Neuron (in vitro differentiated cells): ENCODE measurements at regions not wholly inside any gene's neighbourhood (a gene's known extent, or its start where the extent isn't known, plus 50 kb on each side); places are given as distances from the start of the nearest gene placed in this dataset.

ENCODE experiments used
- H2AFZ ChIP-seq: one replicate; pipeline ENCODE4 v1.6.1; 2013; ENCODE audit warnings: low read depth, mild to moderate bottlenecking, inconsistent platforms, low read length, moderate library complexity
- H3K27me3 ChIP-seq: one replicate; pipeline ENCODE4 v1.6.1; 2013; ENCODE audit warnings: low read length; ENCODE audit not compliant: insufficient read depth
- H3K36me3 ChIP-seq: one replicate; pipeline ENCODE4 v1.6.1; 2013; ENCODE audit warnings: low read length; ENCODE audit not compliant: insufficient read depth
- H3K4me1 ChIP-seq: one replicate; pipeline ENCODE4 v1.6.1; 2013; ENCODE audit warnings: low read length; ENCODE audit not compliant: insufficient read depth
- H3K4me3 ChIP-seq: 2 replicates; pipeline ENCODE4 v1.5.1; 2013; ENCODE audit warnings: mild to moderate bottlenecking, low read length, moderate library complexity
- H3K9me3 ChIP-seq: one replicate; pipeline ENCODE4 v1.6.1; 2013; ENCODE audit warnings: low read length

GRCh38 chr3:64308931-64309330 lies 83.7 kb upstream of the PRICKLE2 start:
- Histone ChIP-seq H3K36me3 (no peaks in the 10 kb centered on the region), H3K9me3 (no peaks in the 10 kb centered on the region), H2AFZ (no peak overlapping the region), H3K4me1 (peaks cover 11% of the 10 kb centered on the region), H3K4me3 (no peak overlapping the region), H3K27me3 (no peaks in the 10 kb centered on the region)

GRCh38 chr3:64306745-64307144 lies 81.5 kb upstream of the PRICKLE2 start:
- Histone ChIP-seq H2AFZ (no peak overlapping the region), H3K4me1 (peaks cover 7% of the 10 kb centered on the region), H3K9me3 (no peaks in the 10 kb centered on the region), H3K36me3 (no peaks in the 10 kb centered on the region), H3K27me3 (no peaks in the 10 kb centered on the region), H3K4me3 (no peak overlapping the region)

GRCh38 chr3:64305731-64306130 lies 80.5 kb upstream of the PRICKLE2 start:
- Histone ChIP-seq H3K4me3 (no peak overlapping the region), H3K27me3 (no peaks in the 10 kb centered on the region), H2AFZ (no peak overlapping the region), H3K4me1 (no peaks in the 10 kb centered on the region), H3K36me3 (no peaks in the 10 kb centered on the region), H3K9me3 (no peaks in the 10 kb centered on the region)

GRCh38 chr3:64304828-64305410 lies 79.7 kb upstream of the PRICKLE2 start:
- no peaks in the 10 kb centered on the region for H3K36me3 ChIP-seq
- H3K4me3 ChIP-seq = no peak overlapping the region
- H2AFZ ChIP-seq = no peak overlapping the region
- H3K4me1 ChIP-seq = no peaks in the 10 kb centered on the region
- H3K27me3 ChIP-seq = no peaks in the 10 kb centered on the region
- H3K9me3 ChIP-seq = no peaks in the 10 kb centered on the region

GRCh38 chr3:64303881-64304280 lies 78.6 kb upstream of the PRICKLE2 start:
- H3K9me3 ChIP-seq = no peaks in the 10 kb centered on the region
- H3K4me1 ChIP-seq = no peaks in the 10 kb centered on the region
- no peaks in the 10 kb centered on the region for H3K36me3 ChIP-seq
- H3K4me3 ChIP-seq = no peak overlapping the region
- H3K27me3 ChIP-seq = no peaks in the 10 kb centered on the region
- H2AFZ ChIP-seq = no peak overlapping the region

- Histone ChIP-seq H2AFZ (no peak overlapping the region), H3K9me3 (no peaks in the 10 kb centered on the region), H3K4me3 (no peak overlapping the region), H3K27me3 (no peaks in the 10 kb centered on the region), H3K4me1 (no peaks in the 10 kb centered on the region), H3K36me3 (no peaks in the 10 kb centered on the region)
Observed at GRCh38 chr3:64303401-64303800, 78.1 kb upstream of the PRICKLE2 start.

- H3K9me3 ChIP-seq = peaks cover 3% of the 10 kb centered on the region
- no peaks in the 10 kb centered on the region for H3K27me3 ChIP-seq
- H2AFZ ChIP-seq = no peak overlapping the region
- no peaks in the 10 kb centered on the region for H3K36me3 ChIP-seq
- H3K4me3 ChIP-seq = no peak overlapping the region
- no peaks in the 10 kb centered on the region for H3K4me1 ChIP-seq
Observed at GRCh38 chr3:64301476-64301875, 76.2 kb upstream of the PRICKLE2 start.

- Histone ChIP-seq H3K4me1 (no peaks in the 10 kb centered on the region), H3K36me3 (no peaks in the 10 kb centered on the region), H2AFZ (no peak overlapping the region), H3K27me3 (no peaks in the 10 kb centered on the region), H3K4me3 (no peak overlapping the region), H3K9me3 (peaks cover 3% of the 10 kb centered on the region)
Observed at GRCh38 chr3:64300790-64301423, 75.6 kb upstream of the PRICKLE2 start.

- H3K36me3 ChIP-seq = no peaks in the 10 kb centered on the region
- H3K4me3 ChIP-seq = no peak overlapping the region
- no peaks in the 10 kb centered on the region for H3K4me1 ChIP-seq
- H3K9me3 ChIP-seq = peaks cover 3% of the 10 kb centered on the region
- no peak overlapping the region for H2AFZ ChIP-seq
- no peaks in the 10 kb centered on the region for H3K27me3 ChIP-seq
Observed at GRCh38 chr3:64299206-64299605, 73.9 kb upstream of the PRICKLE2 start.

- H2AFZ ChIP-seq = no peak overlapping the region
- H3K9me3 ChIP-seq = peaks cover 3% of the 10 kb centered on the region
- H3K4me1 ChIP-seq = no peaks in the 10 kb centered on the region
- no peak overlapping the region for H3K4me3 ChIP-seq
- H3K36me3 ChIP-seq = no peaks in the 10 kb centered on the region
- no peaks in the 10 kb centered on the region for H3K27me3 ChIP-seq
Observed at GRCh38 chr3:64297563-64297962, 72.3 kb upstream of the PRICKLE2 start.

GRCh38 chr3:64295594-64295993 lies 70.3 kb upstream of the PRICKLE2 start:
- Histone ChIP-seq H3K9me3 (peaks cover 3% of the 10 kb centered on the region), H3K27me3 (no peaks in the 10 kb centered on the region), H2AFZ (no peak overlapping the region), H3K36me3 (no peaks in the 10 kb centered on the region), H3K4me1 (no peaks in the 10 kb centered on the region), H3K4me3 (no peak overlapping the region)

- Histone ChIP-seq H3K27me3 (no peaks in the 10 kb centered on the region), H3K36me3 (no peaks in the 10 kb centered on the region), H3K4me3 (no peak overlapping the region), H3K9me3 (peaks cover 3% of the 10 kb centered on the region), H2AFZ (no peak overlapping the region), H3K4me1 (no peaks in the 10 kb centered on the region)
Observed at GRCh38 chr3:64294771-64295170, 69.5 kb upstream of the PRICKLE2 start.

GRCh38 chr3:64293121-64293520 lies 67.9 kb upstream of the PRICKLE2 start:
- no peaks in the 10 kb centered on the region for H3K36me3 ChIP-seq
- no peak overlapping the region for H3K4me3 ChIP-seq
- no peaks in the 10 kb centered on the region for H3K27me3 ChIP-seq
- H3K4me1 ChIP-seq = no peaks in the 10 kb centered on the region
- no peak overlapping the region for H2AFZ ChIP-seq
- peaks cover 3% of the 10 kb centered on the region for H3K9me3 ChIP-seq

- Histone ChIP-seq H3K27me3 (no peaks in the 10 kb centered on the region), H3K36me3 (no peaks in the 10 kb centered on the region)
Observed at GRCh38 chr3:64291956-64292355, 66.7 kb upstream of the PRICKLE2 start.

More at GRCh38 chr3:64291956-64292355, 66.7 kb upstream of the PRICKLE2 start:
- Histone ChIP-seq H3K4me1 (no peaks in the 10 kb centered on the region), H3K4me3 (no peak overlapping the region), H3K9me3 (no peaks in the 10 kb centered on the region), H2AFZ (no peak overlapping the region)
